HG03135 (cell line): ENCODE measurements at regions not wholly inside any gene's neighbourhood (a gene's known extent, or its start where the extent isn't known, plus 50 kb on each side); places are given as distances from the start of the nearest gene placed in this dataset.

ENCODE experiments used
- ATAC-seq: cut with Tn5 transposase; IDR thresholded peaks from one replicate; pipeline ENCODE4 v1.9.1; 2021; ENCODE audit warnings: mild to moderate bottlenecking, moderate library complexity; ENCODE audit not compliant: unreplicated experiment

GRCh38 chr17:55635253-55635914 lies 87.3 kb downstream of the TMEM100 start:
- ATAC-seq, result no peak

DNA sequence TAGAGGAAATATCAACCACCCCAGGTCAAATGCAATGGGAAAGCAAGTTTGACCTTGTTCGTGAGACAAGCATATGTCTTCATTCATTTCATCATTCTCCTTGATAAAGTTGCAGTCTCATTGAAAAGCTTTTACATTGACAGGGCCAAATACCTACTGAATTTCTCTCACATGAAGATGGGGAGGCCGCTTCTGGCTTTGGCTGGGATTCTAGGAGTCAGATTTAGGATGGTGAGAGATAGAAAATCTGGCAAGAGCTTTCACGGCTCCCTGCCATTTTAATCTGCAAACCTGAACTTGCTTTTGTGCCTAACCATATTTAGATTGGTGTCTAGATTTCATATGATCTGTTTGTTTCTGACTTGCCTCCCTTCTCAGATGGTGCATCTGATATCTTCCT lies 88.0 kb downstream of the TMEM100 start:
- ATAC-seq, result no peak

GRCh38 chr17:55632893-55633292 lies 89.8 kb downstream of the TMEM100 start:
- ATAC-seq, result no peak

GRCh38 chr17:55632236-55632635 lies 90.4 kb downstream of the TMEM100 start:
- no peak for ATAC-seq

DNA sequence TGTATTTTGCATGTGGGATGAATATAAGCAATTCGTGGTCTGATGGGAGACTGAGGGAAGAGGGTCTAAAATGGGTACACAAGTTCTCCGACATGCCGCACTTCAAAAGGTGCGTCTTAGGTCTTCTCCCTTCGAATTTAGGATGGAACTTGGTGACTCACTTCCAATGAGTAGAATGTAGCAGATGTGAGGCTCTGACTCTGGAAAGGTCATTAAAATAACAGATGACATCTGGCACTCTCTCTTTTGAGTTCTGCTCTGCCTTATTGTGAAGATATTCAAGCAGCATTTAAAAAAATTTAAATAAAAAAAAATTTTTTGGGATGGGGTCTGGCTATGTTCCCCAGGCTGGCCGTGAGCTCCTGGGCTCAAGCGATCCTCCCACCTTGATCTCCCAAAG lies 92.7 kb downstream of the TMEM100 start:
- no peak for ATAC-seq

- peak; percentile 79 for ATAC-seq
Observed at GRCh38 chr17:55625521-55625920, 97.1 kb downstream of the TMEM100 start.

- ATAC-seq, result peak; percentile 69
Observed at GRCh38 chr17:55624772-55625433, 97.8 kb downstream of the TMEM100 start.

DNA sequence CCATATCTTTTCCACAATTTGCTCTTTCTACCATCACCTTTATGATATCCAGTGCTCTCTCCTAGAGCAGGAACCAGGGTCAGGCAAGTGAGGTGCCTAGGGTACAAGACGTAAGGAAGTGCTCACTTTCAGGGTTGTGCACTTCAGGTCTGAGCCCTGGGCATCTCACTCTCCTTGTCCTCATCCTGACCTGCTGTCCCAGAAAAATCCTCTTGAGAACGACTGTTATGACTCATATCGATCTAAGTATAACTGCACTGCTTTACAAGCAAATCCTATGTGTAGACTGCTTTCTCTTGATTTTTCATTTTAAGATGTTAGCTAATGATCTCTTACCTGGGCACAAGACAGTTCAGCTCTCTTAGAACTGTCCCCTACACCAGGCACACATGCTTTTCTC lies 100.1 kb downstream of the TMEM100 start:
- ATAC-seq, result no peak

GRCh38 chr17:55620945-55621344 lies 101.7 kb downstream of the TMEM100 start:
- ATAC-seq, result no peak

DNA sequence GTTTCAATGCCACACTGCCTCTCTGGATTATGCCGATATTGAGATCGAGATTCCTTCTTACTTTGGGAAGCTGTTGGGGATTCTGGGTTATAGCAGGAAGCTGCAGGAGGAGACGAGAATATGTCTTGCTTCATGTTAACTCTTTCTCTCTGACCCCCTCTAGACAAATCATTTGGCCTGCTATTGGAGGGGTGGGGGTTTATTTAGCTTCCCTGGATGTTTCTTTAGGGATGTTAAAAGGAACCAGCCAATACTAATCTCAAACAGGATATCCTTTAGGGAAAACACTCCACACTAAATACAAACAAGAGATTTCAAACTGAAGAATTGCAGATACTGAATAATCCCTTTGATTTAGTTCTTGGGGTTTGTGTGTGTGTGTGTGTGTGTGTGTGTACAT lies 102.6 kb downstream of the TMEM100 start:
- no peak for ATAC-seq

GRCh38 chr17:55617441-55617840 lies 105.2 kb downstream of the TMEM100 start:
- ATAC-seq, result no peak

DNA sequence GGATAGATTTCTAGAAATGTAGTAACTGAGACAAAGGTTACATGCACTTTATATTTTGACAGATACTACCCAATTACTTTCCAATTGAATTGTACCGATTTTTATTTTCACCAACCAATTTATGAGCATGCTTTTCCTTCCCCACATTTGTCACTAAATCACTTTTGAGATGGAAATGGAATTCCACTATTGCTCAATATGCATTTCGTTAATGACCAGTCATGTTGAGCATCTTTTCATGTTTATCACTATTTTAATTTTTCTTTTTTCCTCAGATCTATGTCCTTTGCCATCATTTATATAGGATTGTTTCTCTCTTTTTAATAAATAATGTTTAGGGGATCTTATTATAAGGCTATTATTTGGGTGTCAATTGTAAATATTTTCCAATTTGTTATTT lies 102.8 kb upstream of the SMIM36 start:
- no peak for ATAC-seq

- ATAC-seq, result no peak
Observed at GRCh38 chr17:55612691-55613141, 101.5 kb upstream of the SMIM36 start.

DNA sequence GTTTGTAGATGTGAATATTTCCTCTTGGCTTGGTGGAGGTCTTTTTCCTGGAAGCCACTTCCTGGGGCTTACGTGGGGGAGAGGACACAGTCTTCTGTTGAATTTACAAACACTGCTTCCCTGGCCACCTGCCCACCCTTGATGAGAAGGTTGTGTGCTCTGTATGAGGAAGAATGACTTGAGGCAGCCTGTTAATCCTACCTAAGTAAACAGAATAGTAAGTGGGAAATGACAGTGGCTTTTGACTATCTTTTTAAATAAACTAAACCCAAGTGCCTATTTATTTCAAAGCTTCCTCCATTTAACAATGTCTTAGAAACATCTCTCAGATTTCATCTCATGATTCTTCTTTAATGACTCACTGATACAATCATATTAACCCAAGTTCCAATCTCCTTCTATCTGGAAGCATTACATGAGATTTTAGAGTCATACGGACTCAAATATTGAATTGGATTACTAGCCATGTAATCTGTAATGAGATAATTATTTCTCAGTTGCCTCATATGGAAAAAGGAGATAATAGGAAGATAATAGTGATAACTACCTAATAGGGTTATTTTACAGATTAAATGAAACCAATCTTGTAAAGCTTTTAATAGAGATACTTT lies 96.6 kb upstream of the SMIM36 start:
- no peak for ATAC-seq

DNA sequence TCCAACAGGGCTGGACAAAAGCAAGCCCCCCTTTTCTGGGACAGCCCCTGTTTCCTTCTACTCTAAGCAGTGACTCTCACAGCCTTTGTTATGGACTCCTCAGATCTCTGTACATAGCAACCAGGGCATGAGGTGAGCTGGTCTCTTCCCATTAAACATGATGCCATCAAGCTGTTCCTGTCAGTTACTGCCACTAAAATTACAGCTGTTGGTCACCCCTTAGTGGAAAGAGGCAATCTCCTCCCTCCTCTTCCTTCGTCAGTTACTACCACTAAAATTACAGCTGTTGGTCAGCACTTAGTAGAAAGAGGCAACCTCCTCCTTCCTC lies 95.2 kb upstream of the SMIM36 start:
- ATAC-seq, result no peak

GRCh38 chr17:55605705-55606487 lies 94.6 kb upstream of the SMIM36 start:
- ATAC-seq, result no peak

DNA sequence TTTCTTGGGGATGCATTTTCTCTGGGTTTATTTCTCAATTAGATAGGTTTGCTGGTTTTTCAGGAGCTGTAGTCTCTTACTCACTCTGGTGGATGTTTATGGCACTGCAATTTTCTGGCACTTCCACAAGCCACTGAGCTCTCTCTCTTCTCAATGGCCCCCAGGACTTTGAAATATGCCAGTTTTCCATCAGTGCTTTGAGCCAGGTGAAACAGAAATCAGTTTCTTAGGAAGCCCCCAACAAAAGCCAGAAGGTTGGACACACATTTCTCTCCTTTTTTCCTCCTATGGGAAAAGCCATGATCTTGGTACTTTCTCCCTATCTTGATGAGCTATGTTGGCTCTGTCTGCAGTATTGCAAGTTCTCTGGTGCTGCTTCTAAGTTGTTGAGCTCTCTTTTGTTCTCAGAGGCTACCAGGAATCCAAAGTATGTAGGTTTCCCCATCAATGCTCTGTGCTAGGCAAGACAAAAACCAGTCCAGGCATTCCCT lies 90.7 kb upstream of the SMIM36 start:
- no peak for ATAC-seq

- no peak for ATAC-seq
Observed at GRCh38 chr17:55598495-55598894, 87.2 kb upstream of the SMIM36 start.

- no peak for ATAC-seq
Observed at GRCh38 chr17:55588446-55589242, 77.4 kb upstream of the SMIM36 start.

GRCh38 chr17:55587608-55588139 lies 76.4 kb upstream of the SMIM36 start:
- no peak for ATAC-seq
